Stimulated activated memory B cell treated with anti-CD40 and anti-IgM and Interleukin-4, amounts not matched to agents 10 μg/mL and 1 μg/mL and 100 μg/mL, for 72 hours (primary cell): ENCODE measurements at regions not wholly inside any gene's neighbourhood (a gene's known extent, or its start where the extent isn't known, plus 50 kb on each side); places are given as distances from the start of the nearest gene placed in this dataset.
"Not testable (repeated sequence)": the region's sequence is repeated elsewhere in the genome, so short reads cannot be mapped to it uniquely, and the experiment has no call there.

Experiments used
- ATAC-seq: fragments of 150-1000 bp; cut with Tn5 transposase; 2 replicates; pipeline ENCODE4 v1.10.0; 2021
- H3K27ac Mint-ChIP-seq: one replicate; pipeline ENCODE4 v1.8.0; 2022; ENCODE audit warnings: mild to moderate bottlenecking, mixed read lengths
- H3K27me3 Mint-ChIP-seq: one replicate; pipeline ENCODE4 v1.8.0; 2022; ENCODE audit warnings: mixed read lengths
- H3K36me3 Mint-ChIP-seq: one replicate; pipeline ENCODE4 v1.8.0; 2022; ENCODE audit warnings: mixed read lengths
- H3K4me1 Mint-ChIP-seq: one replicate; pipeline ENCODE4 v1.8.0; 2022; ENCODE audit warnings: mixed read lengths
- H3K4me3 Mint-ChIP-seq: one replicate; pipeline ENCODE4 v1.8.0; 2022; ENCODE audit warnings: mild to moderate bottlenecking, moderate library complexity, mixed read lengths
- H3K9me3 Mint-ChIP-seq: one replicate; pipeline ENCODE4 v1.8.0; 2022; ENCODE audit warnings: mixed read lengths

DNA sequence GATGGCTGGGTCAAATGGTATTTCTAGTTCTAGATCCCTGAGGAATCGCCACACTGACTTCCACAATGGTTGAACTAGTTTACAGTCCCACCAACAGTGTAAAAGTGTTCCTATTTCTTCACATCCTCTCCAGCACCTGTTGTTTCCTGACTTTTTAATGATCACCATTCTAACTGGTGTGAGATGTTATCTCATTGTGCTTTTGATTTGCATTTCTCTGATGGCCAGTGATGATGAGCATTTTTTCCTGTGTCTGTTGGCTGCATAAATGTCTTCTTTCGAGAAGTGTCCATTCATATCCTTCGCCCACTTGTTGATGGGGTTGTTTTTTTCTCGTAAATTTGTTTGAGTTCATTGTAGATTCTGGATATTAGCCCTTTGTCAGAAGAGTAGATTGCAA, 369.5 kb downstream of the CETN3 start:
- not testable (repeated sequence) for H3K4me3 Mint-ChIP-seq, ATAC-seq, H3K27ac Mint-ChIP-seq, H3K9me3 Mint-ChIP-seq, H3K4me1 Mint-ChIP-seq, H3K27me3 Mint-ChIP-seq, H3K36me3 Mint-ChIP-seq

DNA sequence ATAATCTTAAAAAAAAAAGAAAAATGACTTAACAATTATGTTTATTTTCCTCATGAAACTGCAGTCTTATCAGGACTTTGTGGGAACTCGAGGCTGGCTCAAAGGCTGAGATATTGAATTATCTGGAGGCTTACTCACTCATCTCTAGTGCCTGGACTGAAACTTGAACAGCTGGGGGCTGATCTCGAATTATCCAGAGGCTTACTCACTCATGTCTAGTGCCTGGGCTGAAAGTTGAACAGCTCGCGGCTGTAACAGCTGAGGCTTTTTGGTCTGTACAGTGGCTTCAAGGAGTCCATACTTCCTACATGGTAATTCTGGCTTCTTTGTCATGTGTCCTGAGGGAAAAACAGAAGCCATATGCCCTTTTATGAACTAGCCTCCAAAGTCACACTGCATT, 371.9 kb downstream of the CETN3 start:
- Mint-ChIP-seq H3K4me1 (no peaks in the 10 kb centered on the region), H3K27ac (no peak overlapping the region), H3K4me3 (no peak overlapping the region), H3K36me3 (no peaks in the 10 kb centered on the region), H3K27me3 (no peaks in the 10 kb centered on the region), H3K9me3 (peaks cover 23% of the 10 kb centered on the region)
- ATAC-seq = no peak

GRCh38 chr5:90022711-90023053, 386.9 kb downstream of the CETN3 start:
- Mint-ChIP-seq H3K27me3 (no peaks in the 10 kb centered on the region), H3K4me3 (no peak overlapping the region), H3K4me1 (peaks cover 15% of the 10 kb centered on the region), H3K27ac (no peak overlapping the region), H3K9me3 (no peaks in the 10 kb centered on the region), H3K36me3 (no peaks in the 10 kb centered on the region)
- no peak for ATAC-seq

- Mint-ChIP-seq H3K27ac (no peak overlapping the region), H3K4me1 (peaks cover 15% of the 10 kb centered on the region), H3K36me3 (no peaks in the 10 kb centered on the region), H3K4me3 (no peak overlapping the region), H3K27me3 (peaks cover 2% of the 10 kb centered on the region), H3K9me3 (no peaks in the 10 kb centered on the region)
- no peak for ATAC-seq
Observed at GRCh38 chr5:90022002-90022710, 387.4 kb downstream of the CETN3 start.

- no peaks in the 10 kb centered on the region for H3K36me3 Mint-ChIP-seq
- H3K27ac Mint-ChIP-seq = no peak overlapping the region
- H3K27me3 Mint-ChIP-seq = peaks cover 9% of the 10 kb centered on the region
- ATAC-seq = peak; percentile 76
- H3K4me1 Mint-ChIP-seq = peaks cover 16% of the 10 kb centered on the region
- no peaks in the 10 kb centered on the region for H3K9me3 Mint-ChIP-seq
- no peak overlapping the region for H3K4me3 Mint-ChIP-seq
Observed at GRCh38 chr5:90020575-90021538, 388.7 kb downstream of the CETN3 start.

GRCh38 chr5:90017239-90017638, 392.3 kb downstream of the CETN3 start:
- no peaks in the 10 kb centered on the region for H3K9me3 Mint-ChIP-seq
- peaks cover 25% of the 10 kb centered on the region for H3K4me1 Mint-ChIP-seq
- H3K27me3 Mint-ChIP-seq = peaks cover 9% of the 10 kb centered on the region
- no peak overlapping the region for H3K4me3 Mint-ChIP-seq
- H3K36me3 Mint-ChIP-seq = no peaks in the 10 kb centered on the region
- no peak for ATAC-seq
- no peak overlapping the region for H3K27ac Mint-ChIP-seq

DNA sequence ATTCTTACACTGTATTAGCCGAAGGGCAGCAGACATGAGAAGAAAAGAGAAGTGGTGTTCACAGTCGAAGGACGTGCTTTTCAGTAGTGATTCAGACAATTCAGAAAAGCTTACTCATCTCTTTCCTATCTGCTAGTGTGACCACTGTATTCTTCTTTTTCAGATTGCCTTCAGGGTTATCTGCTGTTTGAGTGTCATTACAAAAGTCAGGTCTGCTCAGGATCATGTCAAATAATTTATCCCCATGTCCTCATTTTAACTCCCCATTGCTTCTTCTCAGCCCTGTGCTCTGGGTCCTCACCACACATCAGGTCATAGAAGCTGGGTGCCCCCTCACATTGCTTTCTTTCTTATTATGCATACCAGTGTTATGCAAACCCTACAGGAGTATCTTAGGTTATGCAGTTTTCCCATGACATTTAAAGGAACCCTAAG, 394.0 kb downstream of the CETN3 start:
- Mint-ChIP-seq H3K9me3 (no peaks in the 10 kb centered on the region), H3K27me3 (peaks cover 9% of the 10 kb centered on the region), H3K4me3 (no peak overlapping the region), H3K27ac (no peak overlapping the region), H3K4me1 (peaks cover 15% of the 10 kb centered on the region), H3K36me3 (no peaks in the 10 kb centered on the region)
- peak; percentile 59 for ATAC-seq

GRCh38 chr5:90014420-90014819, 395.1 kb downstream of the CETN3 start:
- Mint-ChIP-seq H3K27me3 (peaks cover 9% of the 10 kb centered on the region), H3K36me3 (no peaks in the 10 kb centered on the region), H3K4me3 (no peak overlapping the region), H3K4me1 (peaks cover 10% of the 10 kb centered on the region), H3K27ac (no peak overlapping the region), H3K9me3 (no peaks in the 10 kb centered on the region)
- ATAC-seq = no peak

- ATAC-seq = no peak
- H3K4me3 Mint-ChIP-seq = no peak overlapping the region
- no peaks in the 10 kb centered on the region for H3K36me3 Mint-ChIP-seq
- no peaks in the 10 kb centered on the region for H3K27me3 Mint-ChIP-seq
- H3K4me1 Mint-ChIP-seq = no peaks in the 10 kb centered on the region
- no peak overlapping the region for H3K27ac Mint-ChIP-seq
- H3K9me3 Mint-ChIP-seq = no peaks in the 10 kb centered on the region
Observed at GRCh38 chr5:90000351-90000750, 409.2 kb downstream of the CETN3 start.

GRCh38 chr5:89998519-89999305, 410.8 kb downstream of the CETN3 start:
- H3K36me3 Mint-ChIP-seq = no peaks in the 10 kb centered on the region
- H3K4me3 Mint-ChIP-seq = no peak overlapping the region
- ATAC-seq = no peak
- no peaks in the 10 kb centered on the region for H3K9me3 Mint-ChIP-seq
- H3K27me3 Mint-ChIP-seq = no peaks in the 10 kb centered on the region
- no peaks in the 10 kb centered on the region for H3K4me1 Mint-ChIP-seq
- no peak overlapping the region for H3K27ac Mint-ChIP-seq

DNA sequence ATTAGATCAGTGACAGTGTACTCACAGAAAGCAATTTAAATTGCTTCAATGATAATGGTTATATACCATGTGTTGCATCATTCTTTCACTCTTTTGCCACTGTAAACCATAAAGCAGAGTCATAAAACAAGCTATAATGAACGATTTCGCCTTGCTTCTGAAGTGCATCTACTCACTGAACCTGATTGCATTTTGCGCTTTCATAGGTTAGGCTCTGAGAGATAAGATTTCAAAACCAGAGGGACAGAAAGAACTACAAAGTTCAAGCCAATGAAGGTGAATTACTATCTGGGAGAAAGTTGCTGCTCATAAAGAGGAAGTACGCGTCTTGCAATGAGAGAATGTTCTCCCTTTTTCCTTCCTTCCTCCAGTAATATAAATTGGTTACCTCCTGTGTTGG, 412.7 kb downstream of the CETN3 start:
- ATAC-seq = no peak
- Mint-ChIP-seq H3K9me3 (no peaks in the 10 kb centered on the region), H3K27me3 (no peaks in the 10 kb centered on the region)

DNA sequence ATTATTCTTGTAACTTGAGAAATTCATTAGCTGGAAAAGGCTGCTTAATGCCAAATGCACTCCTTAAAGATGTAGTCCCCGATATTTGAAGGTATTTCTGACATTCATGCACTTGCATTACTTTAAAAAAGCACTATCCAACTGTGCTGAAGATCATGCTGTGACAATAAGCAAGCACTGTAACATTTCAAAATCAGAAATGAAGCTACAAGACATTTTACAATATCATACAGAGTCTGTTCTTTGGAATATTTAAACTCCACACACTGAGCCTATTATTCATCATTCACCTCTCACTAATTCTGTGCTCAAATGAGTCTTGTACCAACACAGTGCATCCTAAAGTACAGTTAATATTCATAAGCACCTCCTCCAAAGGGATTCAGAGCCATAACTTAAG, 413.2 kb downstream of the CETN3 start:
- no peaks in the 10 kb centered on the region for H3K4me1 Mint-ChIP-seq
- H3K27ac Mint-ChIP-seq = no peak overlapping the region
- no peak overlapping the region for H3K4me3 Mint-ChIP-seq
- H3K27me3 Mint-ChIP-seq = no peaks in the 10 kb centered on the region
- no peaks in the 10 kb centered on the region for H3K36me3 Mint-ChIP-seq
- ATAC-seq = no peak
- no peaks in the 10 kb centered on the region for H3K9me3 Mint-ChIP-seq

More for the DNA sequence above, 412.7 kb downstream of the CETN3 start:
- H3K4me3 Mint-ChIP-seq = no peak overlapping the region
- H3K36me3 Mint-ChIP-seq = no peaks in the 10 kb centered on the region
- no peak overlapping the region for H3K27ac Mint-ChIP-seq
- no peaks in the 10 kb centered on the region for H3K4me1 Mint-ChIP-seq

GRCh38 chr5:89994266-89994665, 415.3 kb downstream of the CETN3 start:
- no peak overlapping the region for H3K4me3 Mint-ChIP-seq
- no peak overlapping the region for H3K27ac Mint-ChIP-seq
- H3K27me3 Mint-ChIP-seq = no peaks in the 10 kb centered on the region
- ATAC-seq = no peak
- no peaks in the 10 kb centered on the region for H3K4me1 Mint-ChIP-seq
- no peaks in the 10 kb centered on the region for H3K36me3 Mint-ChIP-seq
- no peaks in the 10 kb centered on the region for H3K9me3 Mint-ChIP-seq

DNA sequence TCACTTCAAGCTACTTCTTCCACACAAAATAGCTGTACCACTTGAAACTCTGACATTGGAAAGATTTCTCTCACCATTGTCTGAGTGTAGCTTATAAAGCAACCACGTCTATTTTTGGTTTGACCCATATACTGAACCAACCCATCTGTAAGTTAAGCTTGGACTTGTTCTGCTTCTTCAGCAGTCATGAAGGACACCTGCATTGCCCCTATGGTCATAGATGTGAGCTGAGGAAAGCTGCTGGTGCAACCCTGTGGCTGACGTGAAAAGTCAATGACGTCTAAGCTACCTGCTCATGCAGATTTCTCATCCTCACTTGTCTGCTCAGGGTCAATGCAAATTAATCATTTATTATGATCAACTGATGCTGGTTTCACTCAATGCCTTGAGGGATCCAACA, 417.4 kb downstream of the CETN3 start:
- no peaks in the 10 kb centered on the region for H3K36me3 Mint-ChIP-seq
- no peaks in the 10 kb centered on the region for H3K9me3 Mint-ChIP-seq
- H3K4me3 Mint-ChIP-seq = no peak overlapping the region
- no peak for ATAC-seq
- no peaks in the 10 kb centered on the region for H3K4me1 Mint-ChIP-seq
- no peak overlapping the region for H3K27ac Mint-ChIP-seq
- no peaks in the 10 kb centered on the region for H3K27me3 Mint-ChIP-seq

GRCh38 chr5:89991592-89991991, 418.0 kb downstream of the CETN3 start:
- no peaks in the 10 kb centered on the region for H3K9me3 Mint-ChIP-seq
- no peaks in the 10 kb centered on the region for H3K4me1 Mint-ChIP-seq
- H3K36me3 Mint-ChIP-seq = no peaks in the 10 kb centered on the region
- no peak overlapping the region for H3K4me3 Mint-ChIP-seq
- H3K27me3 Mint-ChIP-seq = no peaks in the 10 kb centered on the region
- no peak for ATAC-seq
- H3K27ac Mint-ChIP-seq = no peak overlapping the region
